Prostate gland (tissue), 2 donors: ENCODE measurements at regions not wholly inside any gene's neighbourhood (a gene's known extent, or its start where the extent isn't known, plus 50 kb on each side); places are given as distances from the start of the nearest gene placed in this dataset.
A peak's percentile ranks its signal among the peaks of the same experiment; 100 is the strongest.

Experiments
- DNase-seq: peaks from one replicate; pipeline ENCODE4 v3.0.0-alpha.2; 2019; ENCODE audit warnings: low spot score
- H3K27ac ChIP-seq, 2 donors: fragments of 200-600 bp; sonication (generic); 2 replicates each; pipeline ENCODE4 v1.5.1; 2017 to 2019
- H3K27me3 ChIP-seq: fragments of 200-600 bp; sonication (generic); replicated peaks from 2 replicates; pipeline ENCODE4 v1.5.1; 2019; ENCODE audit not compliant: insufficient read depth
- H3K36me3 ChIP-seq, 2 donors: fragments of 200-600 bp; sonication (generic); 1 replicate in 1 of 2; 2 replicates in 1 of 2; pipeline versions ENCODE4 v1.5.1 to v1.8.1; 2017 to 2019
- H3K4me1 ChIP-seq: fragments of 200-600 bp; sonication (generic); replicated peaks from 2 replicates; pipeline ENCODE4 v1.5.1; 2019
- H3K4me3 ChIP-seq, 2 donors: fragments of 200-600 bp; sonication (generic); 2 replicates each; pipeline ENCODE4 v1.5.1; 2017 to 2019
- H3K9me3 ChIP-seq: fragments of 200-600 bp; sonication (generic); 2 replicates; pipeline ENCODE4 v1.5.1; 2017
- CTCF ChIP-seq, 4 experiments: fragments of 200-600 bp in 2 of 4; fragments of 450-650 bp in 2 of 4; sonication (generic) in 2 of 4; IDR thresholded peaks; 1 replicate in 3 of 4; 2 replicates in 1 of 4; pipeline ENCODE4 v1.5.1; 2016 to 2019; ENCODE audit warnings: antibody characterized with exemption in 4 of 4, mild to moderate bottlenecking in 2 of 4, moderate library complexity in 2 of 4
- POLR2A ChIP-seq: fragments of 450-650 bp; IDR thresholded peaks from one replicate; pipeline ENCODE4 v1.6.1; 2016; ENCODE audit warnings: antibody characterized with exemption, mild to moderate bottlenecking
- POLR2AphosphoS5 ChIP-seq: sonication (generic); formaldehyde crosslinking; IDR thresholded peaks from one replicate; pipeline ENCODE4 v1.6.1; 2017; ENCODE audit warnings: antibody characterized with exemption
- WGBS: methylation state at CpG from one replicate; pipeline ENCODE4 v1.1.5; 2018; 5-methylcytosine and 5-hydroxymethylcytosine counted together
- intact Hi-C: fragments of 100-400 bp; cut with DNase I; formaldehyde crosslinking; loops from one replicate; pipeline ENCODE4 v1.14.2; 2022

- H3K9me3 ChIP-seq = no peaks in the 10 kb centered on the region
- no peaks in the 10 kb centered on the region for H3K27me3 ChIP-seq
- H3K27ac ChIP-seq = no peak overlapping the region
- 93% methylated on average over 1 of the region's 1 CpG for WGBS
- H3K4me1 ChIP-seq = no peaks in the 10 kb centered on the region
- no peaks in the 10 kb centered on the region for H3K36me3 ChIP-seq
- TF ChIP-seq POLR2AphosphoS5 (no peak), POLR2A (no peak), CTCF (IDR thresholded peaks at IDR 0.05) (no peak)
- H3K4me3 ChIP-seq = no peak overlapping the region
- intact Hi-C loops = no loop called here
- no peak for DNase-seq
These were observed 66.6 kb downstream of the NEURL3 start for GRCh38 chr2:96438589-96438988.

- H3K4me1 ChIP-seq = no peaks in the 10 kb centered on the region
- no peaks in the 10 kb centered on the region for H3K9me3 ChIP-seq
- 70% methylated on average over 2 of the region's 2 CpGs for WGBS
- no peaks in the 10 kb centered on the region for H3K36me3 ChIP-seq
- DNase-seq = no peak
- intact Hi-C loops = no loop called here
- no peak overlapping the region for H3K4me3 ChIP-seq
- H3K27ac ChIP-seq = no peak overlapping the region
- TF ChIP-seq POLR2AphosphoS5 (no peak), POLR2A (no peak), CTCF (IDR thresholded peaks at IDR 0.05) (no peak)
- H3K27me3 ChIP-seq = no peaks in the 10 kb centered on the region
These were observed 67.6 kb downstream of the NEURL3 start for GRCh38 chr2:96437512-96437911.

GRCh38 chr2:96436961-96437360, 68.2 kb downstream of the NEURL3 start:
- no peaks in the 10 kb centered on the region for H3K4me1 ChIP-seq
- intact Hi-C loops = no loop called here
- no peak for DNase-seq
- no peak overlapping the region for H3K4me3 ChIP-seq
- 69% methylated on average over 2 of the region's 2 CpGs for WGBS
- no peak overlapping the region for H3K27ac ChIP-seq
- no peak for TF ChIP-seq POLR2AphosphoS5
- no peak for TF ChIP-seq CTCF (IDR thresholded peaks at IDR 0.05)
- no peak for TF ChIP-seq POLR2A
- no peaks in the 10 kb centered on the region for H3K36me3 ChIP-seq
- no peaks in the 10 kb centered on the region for H3K9me3 ChIP-seq
- no peaks in the 10 kb centered on the region for H3K27me3 ChIP-seq

GRCh38 chr2:96436416-96436815, 68.7 kb downstream of the NEURL3 start:
- Histone ChIP-seq H3K4me3 (no peak overlapping the region), H3K27me3 (no peaks in the 10 kb centered on the region), H3K27ac (no peak overlapping the region), H3K4me1 (no peaks in the 10 kb centered on the region), H3K9me3 (no peaks in the 10 kb centered on the region), H3K36me3 (no peaks in the 10 kb centered on the region)
- DNase-seq = no peak
- TF ChIP-seq POLR2AphosphoS5 = no peak
- TF ChIP-seq POLR2A = no peak
- no peak for TF ChIP-seq CTCF (IDR thresholded peaks at IDR 0.05)
- WGBS = 29% methylated on average over 2 of the region's 2 CpGs
- intact Hi-C loops = no loop called here

- WGBS = 39% methylated on average over 6 of the region's 6 CpGs
- Histone ChIP-seq H3K36me3 (no peaks in the 10 kb centered on the region), H3K27me3 (no peaks in the 10 kb centered on the region), H3K4me3 (no peak overlapping the region), H3K27ac (peak overlapping the region in 1 of 2 donors; percentile 5), H3K9me3 (no peaks in the 10 kb centered on the region), H3K4me1 (no peaks in the 10 kb centered on the region)
- intact Hi-C loops = no loop called here
- peak; percentile 23 for TF ChIP-seq POLR2AphosphoS5
- no peak for TF ChIP-seq CTCF (IDR thresholded peaks at IDR 0.05)
- no peak for TF ChIP-seq POLR2A
- peak; percentile 66 for DNase-seq
These were observed 73.8 kb downstream of the NEURL3 start for GRCh38 chr2:96431319-96431718.
